HG02852 (cell line): ENCODE measurements at regions not wholly inside any gene's neighbourhood (a gene's known extent, or its start where the extent isn't known, plus 50 kb on each side); places are given as distances from the start of the nearest gene placed in this dataset.

Source experiments
- ATAC-seq: cut with Tn5 transposase; IDR thresholded peaks from one replicate; pipeline ENCODE4 v1.9.1; 2021; ENCODE audit warnings: mild to moderate bottlenecking, moderate library complexity; ENCODE audit not compliant: unreplicated experiment

GRCh38 chr9:18137815-18138214 is 336.1 kb upstream of the ADAMTSL1 start:
- ATAC-seq: no peak

GRCh38 chr9:18138656-18139055 is 335.3 kb upstream of the ADAMTSL1 start:
- no peak for ATAC-seq

- ATAC-seq: no peak
Measured at GRCh38 chr9:18141681-18142080, 332.3 kb upstream of the ADAMTSL1 start.

GRCh38 chr9:18143073-18143745 is 330.7 kb upstream of the ADAMTSL1 start:
- ATAC-seq: no peak

- ATAC-seq: no peak
Measured at GRCh38 chr9:18146329-18146728, 327.6 kb upstream of the ADAMTSL1 start.

- no peak for ATAC-seq
Measured at GRCh38 chr9:18149471-18150011, 324.4 kb upstream of the ADAMTSL1 start.

- ATAC-seq: no peak
Measured at GRCh38 chr9:18154661-18155060, 319.3 kb upstream of the ADAMTSL1 start.

GRCh38 chr9:18159254-18159653 is 314.7 kb upstream of the ADAMTSL1 start:
- ATAC-seq: no peak

- no peak for ATAC-seq
Measured at GRCh38 chr9:18163146-18163545, 310.8 kb upstream of the ADAMTSL1 start.

GRCh38 chr9:18167733-18168132 is 306.2 kb upstream of the ADAMTSL1 start:
- no peak for ATAC-seq

- no peak for ATAC-seq
Measured at GRCh38 chr9:18173923-18174322, 300.0 kb upstream of the ADAMTSL1 start.

- no peak for ATAC-seq
Measured at GRCh38 chr9:18182636-18183035, 291.3 kb upstream of the ADAMTSL1 start.

- ATAC-seq: no peak
Measured at GRCh38 chr9:18183974-18184373, 290.0 kb upstream of the ADAMTSL1 start.

- no peak for ATAC-seq
Measured at GRCh38 chr9:18184401-18184800, 289.6 kb upstream of the ADAMTSL1 start.

GRCh38 chr9:18185196-18185595 is 288.8 kb upstream of the ADAMTSL1 start:
- ATAC-seq: no peak

- no peak for ATAC-seq
Measured at GRCh38 chr9:18188971-18189370, 285.0 kb upstream of the ADAMTSL1 start.

GRCh38 chr9:18189871-18190670 is 283.9 kb upstream of the ADAMTSL1 start:
- ATAC-seq: no peak

GRCh38 chr9:18190671-18191374 is 283.1 kb upstream of the ADAMTSL1 start:
- no peak for ATAC-seq

GRCh38 chr9:18194316-18194715 is 279.6 kb upstream of the ADAMTSL1 start:
- ATAC-seq: no peak

- ATAC-seq: no peak
Measured at GRCh38 chr9:18195223-18195622, 278.7 kb upstream of the ADAMTSL1 start.

GRCh38 chr9:18202924-18203323 is 271.0 kb upstream of the ADAMTSL1 start:
- no peak for ATAC-seq

- ATAC-seq: no peak
Measured at GRCh38 chr9:18207735-18208134, 266.2 kb upstream of the ADAMTSL1 start.
